Trophoblast cell (in vitro differentiated cells and primary cell): ENCODE measurements at regions not wholly inside any gene's neighbourhood (a gene's known extent, or its start where the extent isn't known, plus 50 kb on each side); places are given as distances from the start of the nearest gene placed in this dataset.

Experiments used
- DNase-seq, 2 donors: peaks; one replicate each; pipeline ENCODE4 v3.0.0-alpha.2; 2016
- H2AFZ ChIP-seq: 2 replicates; pipeline ENCODE4 v1.6.1; 2013; ENCODE audit warnings: low read length, moderate library complexity, mild to moderate bottlenecking; ENCODE audit not compliant: insufficient read depth, poor library complexity
- H2AK5ac ChIP-seq: 2 replicates; pipeline ENCODE4 v1.6.1; 2013; ENCODE audit warnings: mild to moderate bottlenecking, low read length
- H2BK120ac ChIP-seq: 2 replicates; pipeline ENCODE4 v1.6.1; 2013; ENCODE audit warnings: low read length, mild to moderate bottlenecking, moderate library complexity; ENCODE audit not compliant: insufficient read depth, poor library complexity
- H2BK12ac ChIP-seq: 2 replicates; pipeline ENCODE4 v1.6.1; 2013; ENCODE audit warnings: mild to moderate bottlenecking, low read length, moderate library complexity
- H2BK5ac ChIP-seq: 2 replicates; pipeline ENCODE4 v1.6.1; 2013; ENCODE audit warnings: low read length, low read depth, moderate library complexity, mild to moderate bottlenecking; ENCODE audit not compliant: poor library complexity
- H3K14ac ChIP-seq: 2 replicates; pipeline ENCODE4 v1.6.1; 2013; ENCODE audit warnings: mild to moderate bottlenecking, low read length
- H3K18ac ChIP-seq: 2 replicates; pipeline ENCODE4 v1.6.1; 2013; ENCODE audit warnings: mild to moderate bottlenecking, low read length
- H3K23ac ChIP-seq: 2 replicates; pipeline ENCODE4 v1.6.1; 2013; ENCODE audit warnings: low read length
- H3K27ac ChIP-seq: 2 replicates; pipeline ENCODE4 v1.5.1; 2013; ENCODE audit warnings: low read depth, mild to moderate bottlenecking, inconsistent platforms, low read length, moderate library complexity
- H3K27me3 ChIP-seq: 2 replicates; pipeline ENCODE4 v1.6.1; 2013; ENCODE audit warnings: inconsistent platforms, mild to moderate bottlenecking, low read length, moderate library complexity; ENCODE audit not compliant: insufficient read depth
- H3K36me3 ChIP-seq, 2 experiments: 1 replicate in 1 of 2; 2 replicates in 1 of 2; pipeline ENCODE4 v1.6.1; 2013; ENCODE audit warnings: low read length in 2 of 2, mild to moderate bottlenecking in 2 of 2, moderate library complexity in 1 of 2; ENCODE audit not compliant: insufficient read depth in 2 of 2, control insufficient read depth in 1 of 2
- H3K4ac ChIP-seq: 2 replicates; pipeline ENCODE4 v1.6.1; 2013; ENCODE audit warnings: low read depth, mild to moderate bottlenecking, low read length, moderate library complexity
- H3K4me1 ChIP-seq, 2 experiments: 1 replicate in 1 of 2; 2 replicates in 1 of 2; pipeline ENCODE4 v1.6.1; 2013; ENCODE audit warnings: low read length in 2 of 2, mild to moderate bottlenecking in 2 of 2, moderate library complexity in 1 of 2; ENCODE audit not compliant: insufficient read depth in 2 of 2, control insufficient read depth in 1 of 2
- H3K4me2 ChIP-seq: 2 replicates; pipeline ENCODE4 v1.6.1; 2013; ENCODE audit warnings: inconsistent platforms, mild to moderate bottlenecking, low read length, moderate library complexity
- H3K4me3 ChIP-seq: 2 replicates; pipeline ENCODE4 v1.5.1; 2013; ENCODE audit warnings: mild to moderate bottlenecking, low read depth, low read length, inconsistent platforms
- H3K79me1 ChIP-seq: one replicate; pipeline ENCODE4 v1.6.1; 2013; ENCODE audit warnings: low read length
- H3K79me2 ChIP-seq: 2 replicates; pipeline ENCODE4 v1.6.1; 2013; ENCODE audit warnings: low read length, mild to moderate bottlenecking; ENCODE audit not compliant: control insufficient read depth, insufficient read depth, poor library complexity
- H3K9ac ChIP-seq: 2 replicates; pipeline ENCODE4 v1.6.1; 2013; ENCODE audit warnings: mild to moderate bottlenecking, low read length
- H3K9me3 ChIP-seq: 2 replicates; pipeline ENCODE4 v1.6.1; 2013; ENCODE audit warnings: low read depth, mild to moderate bottlenecking, control low read depth, inconsistent platforms, low read length; ENCODE audit not compliant: insufficient read depth
- H4K12ac ChIP-seq: 2 replicates; pipeline ENCODE4 v1.6.1; 2013; ENCODE audit warnings: low read depth, mild to moderate bottlenecking, low read length, moderate library complexity
- H4K8ac ChIP-seq: 2 replicates; pipeline ENCODE4 v1.6.1; 2013; ENCODE audit warnings: low read depth, mild to moderate bottlenecking, low read length, moderate library complexity
- H4K91ac ChIP-seq: one replicate; pipeline ENCODE4 v1.6.1; 2013; ENCODE audit warnings: low read depth, mild to moderate bottlenecking, low read length, moderate library complexity
- WGBS: extraction: QIAGEN DNeasy Blood & Tissue Kit; methylation state at CpG from one replicate; pipeline ENCODE4 v1.1.7; 2013; ENCODE audit warnings: missing lambda C conversion rate; ENCODE audit not compliant: insufficient read length, insufficient coverage; ENCODE audit errors: extremely low coverage; 5-methylcytosine and 5-hydroxymethylcytosine counted together

DNA sequence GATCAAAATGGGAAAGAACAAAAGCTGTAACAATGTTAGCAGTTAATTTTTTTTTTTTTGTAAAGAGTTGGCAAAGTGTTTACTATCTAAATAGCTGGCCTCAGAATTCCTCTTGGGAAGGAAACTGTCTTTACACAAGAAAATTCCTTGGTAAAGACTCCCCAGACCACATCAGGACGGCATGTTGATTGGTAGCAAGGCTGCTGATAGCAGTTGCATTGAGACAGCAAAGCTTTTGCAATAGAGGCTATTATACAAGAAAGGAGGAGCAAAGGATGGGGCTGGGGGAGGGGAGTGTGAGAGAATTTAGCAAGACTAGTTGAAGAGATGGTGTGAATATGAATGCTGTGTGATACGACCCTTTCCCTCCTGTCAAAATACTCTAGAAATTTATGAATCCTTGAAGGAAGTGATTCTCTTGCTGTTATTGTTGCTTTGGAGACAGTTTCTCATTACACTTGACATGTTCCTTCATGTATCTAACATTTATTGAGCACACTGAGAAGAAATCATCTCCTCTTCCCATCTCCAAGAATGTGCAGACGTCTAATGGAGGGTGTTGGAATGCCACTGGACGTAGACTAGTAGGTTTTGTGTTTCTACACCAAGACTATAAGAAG lies 355.6 kb downstream of the SIPA1L2 start:
- H3K4me2 ChIP-seq: no peak overlapping the region
- H3K14ac ChIP-seq: no peak overlapping the region
- no peak overlapping the region for H4K91ac ChIP-seq
- H3K27ac ChIP-seq: no peak overlapping the region
- H3K9ac ChIP-seq: no peak overlapping the region
- H3K27me3 ChIP-seq: no peaks in the 10 kb centered on the region
- H4K12ac ChIP-seq: no peak overlapping the region
- H2BK12ac ChIP-seq: no peak overlapping the region
- no peaks in the 10 kb centered on the region for H3K79me2 ChIP-seq
- H3K9me3 ChIP-seq: no peaks in the 10 kb centered on the region
- no CpG with 5 or more reads among the region's 4 CpGs for WGBS
- H2AFZ ChIP-seq: no peak overlapping the region
- H3K23ac ChIP-seq: no peak overlapping the region
- no peak overlapping the region for H3K18ac ChIP-seq
- no peak overlapping the region for H2BK120ac ChIP-seq
- no peak overlapping the region for H4K8ac ChIP-seq
- no peak overlapping the region for H3K4me3 ChIP-seq
- H2AK5ac ChIP-seq: no peak overlapping the region
- no peaks in the 10 kb centered on the region for H3K36me3 ChIP-seq
- no peak overlapping the region for H3K4ac ChIP-seq
- no peak for DNase-seq
- no peaks in the 10 kb centered on the region for H3K4me1 ChIP-seq
- H2BK5ac ChIP-seq: no peak overlapping the region
- no peaks in the 10 kb centered on the region for H3K79me1 ChIP-seq

DNA sequence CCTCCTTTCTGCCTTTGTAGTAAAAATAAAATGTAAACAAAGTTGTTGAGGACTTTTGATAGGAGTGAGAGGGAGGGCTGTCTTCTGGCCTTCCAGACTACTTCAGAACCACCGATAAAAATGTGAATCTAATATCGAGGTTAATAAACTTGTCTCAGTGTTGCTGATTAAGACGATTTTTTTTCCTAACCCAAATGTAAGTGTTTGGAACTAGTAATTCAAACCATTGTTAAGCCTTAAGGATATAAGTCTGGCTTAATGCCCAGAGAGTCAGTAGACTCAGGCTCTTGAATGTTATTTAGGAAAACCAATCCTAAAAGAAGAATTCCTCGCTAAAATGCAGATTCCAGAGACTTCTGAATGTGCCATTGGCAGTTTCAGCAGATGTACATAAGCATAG lies 356.9 kb downstream of the SIPA1L2 start:
- no peak overlapping the region for H2AFZ ChIP-seq

DNA sequence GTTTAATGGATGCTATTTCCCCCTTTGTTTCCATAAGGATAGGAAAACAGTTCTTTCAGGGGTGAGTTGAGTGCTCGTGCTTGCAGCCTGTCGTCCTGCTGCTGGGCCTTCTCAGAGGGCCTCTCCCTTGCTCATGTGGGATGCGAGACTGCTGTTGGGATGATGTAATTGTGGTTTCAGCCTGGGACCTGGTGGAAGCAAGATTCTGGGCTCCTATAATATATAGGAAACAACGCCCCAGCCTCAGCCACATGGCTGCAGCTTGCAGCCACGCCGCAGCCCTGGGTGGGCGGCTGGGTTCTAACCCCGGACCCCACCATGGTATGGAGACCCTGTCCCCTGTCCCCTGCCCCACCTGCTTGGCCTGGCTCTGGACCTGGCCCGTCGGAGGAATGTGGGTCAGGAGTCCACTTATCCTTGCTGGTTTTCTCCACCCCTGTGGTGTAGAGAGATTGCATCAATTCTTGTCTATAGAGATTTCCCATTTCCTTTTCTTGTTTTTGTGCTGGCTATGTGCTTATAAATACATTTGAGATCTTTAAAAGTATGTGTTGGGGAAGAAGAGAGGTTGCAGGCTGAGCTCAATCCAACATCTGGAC lies 357.8 kb downstream of the SIPA1L2 start:
- Histone ChIP-seq H3K4ac (no peak overlapping the region), H2AFZ (no peak overlapping the region), H3K27me3 (no peaks in the 10 kb centered on the region), H4K12ac (no peak overlapping the region), H2BK12ac (no peak overlapping the region), H3K79me2 (no peaks in the 10 kb centered on the region), H3K4me1 (no peaks in the 10 kb centered on the region), H3K18ac (no peak overlapping the region), H3K14ac (no peak overlapping the region), H4K91ac (no peak overlapping the region), H2BK5ac (no peak overlapping the region), H3K79me1 (no peaks in the 10 kb centered on the region), H2BK120ac (no peak overlapping the region), H3K9me3 (no peaks in the 10 kb centered on the region), H3K23ac (no peak overlapping the region), H2AK5ac (no peak overlapping the region), H3K4me2 (no peak overlapping the region), H3K4me3 (no peak overlapping the region), H3K27ac (no peak overlapping the region), H3K36me3 (no peaks in the 10 kb centered on the region), H4K8ac (no peak overlapping the region), H3K9ac (no peak overlapping the region)
- WGBS: no CpG with 5 or more reads among the region's 10 CpGs
- DNase-seq: no peak

More for the DNA sequence above, 356.9 kb downstream of the SIPA1L2 start:
- Histone ChIP-seq H2AK5ac (no peak overlapping the region), H3K9ac (no peak overlapping the region), H2BK12ac (no peak overlapping the region), H2BK5ac (no peak overlapping the region), H3K23ac (no peak overlapping the region), H3K27ac (no peak overlapping the region), H3K27me3 (no peaks in the 10 kb centered on the region), H3K4ac (no peak overlapping the region), H4K91ac (no peak overlapping the region), H3K36me3 (no peaks in the 10 kb centered on the region), H3K79me1 (no peaks in the 10 kb centered on the region), H3K18ac (no peak overlapping the region), H2BK120ac (no peak overlapping the region), H3K9me3 (no peaks in the 10 kb centered on the region), H4K8ac (no peak overlapping the region), H3K79me2 (no peaks in the 10 kb centered on the region), H4K12ac (no peak overlapping the region), H3K4me2 (no peak overlapping the region), H3K4me1 (no peaks in the 10 kb centered on the region), H3K14ac (no peak overlapping the region), H3K4me3 (no peak overlapping the region)
- no CpG with 5 or more reads among the region's 4 CpGs for WGBS
- no peak for DNase-seq

DNA sequence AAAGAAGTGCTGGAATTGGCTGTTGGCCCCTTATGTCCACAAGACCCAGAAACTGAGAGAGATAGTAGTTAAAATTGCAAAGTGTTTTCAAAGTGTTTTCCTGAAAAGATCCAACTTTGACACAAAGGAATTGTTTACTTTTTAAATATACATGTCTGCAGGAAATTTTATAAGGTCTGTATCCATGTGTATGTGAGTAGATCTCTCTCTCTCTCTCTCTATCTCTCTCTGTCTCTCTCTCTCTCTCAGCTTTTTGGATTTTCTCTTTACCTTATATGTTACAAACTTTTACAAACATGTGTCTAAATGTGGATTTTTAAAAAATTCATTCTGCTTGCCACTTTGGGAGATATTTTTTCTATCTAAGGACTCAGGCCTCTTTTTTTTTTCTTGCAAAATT lies 358.6 kb downstream of the SIPA1L2 start:
- DNase-seq: no peak
- Histone ChIP-seq H2BK12ac (no peak overlapping the region), H4K12ac (no peak overlapping the region), H3K9me3 (no peaks in the 10 kb centered on the region), H3K27ac (no peak overlapping the region), H2AFZ (no peak overlapping the region), H3K27me3 (no peaks in the 10 kb centered on the region), H3K23ac (no peak overlapping the region), H3K79me1 (no peaks in the 10 kb centered on the region), H4K91ac (no peak overlapping the region), H3K18ac (no peak overlapping the region), H4K8ac (no peak overlapping the region), H2AK5ac (no peak overlapping the region), H3K14ac (no peak overlapping the region), H2BK5ac (no peak overlapping the region), H3K4me2 (no peak overlapping the region), H3K79me2 (no peaks in the 10 kb centered on the region), H3K9ac (no peak overlapping the region), H3K4me1 (no peaks in the 10 kb centered on the region), H2BK120ac (no peak overlapping the region), H3K4ac (no peak overlapping the region), H3K36me3 (no peaks in the 10 kb centered on the region), H3K4me3 (no peak overlapping the region)
